Activated CD8-positive, alpha-beta memory T cell treated with anti-CD3 and anti-CD28 coated beads for 1 hour (primary cell): ENCODE measurements at regions not wholly inside any gene's neighbourhood (a gene's known extent, or its start where the extent isn't known, plus 50 kb on each side); places are given as distances from the start of the nearest gene placed in this dataset.

Experiments used
- DNase-seq, 2 donors: peaks; one replicate each; pipeline ENCODE4 v3.0.0-alpha.2; 2020; ENCODE audit warnings: low read depth in 1 of 2; ENCODE audit errors: extremely low read depth in 1 of 2

DNA sequence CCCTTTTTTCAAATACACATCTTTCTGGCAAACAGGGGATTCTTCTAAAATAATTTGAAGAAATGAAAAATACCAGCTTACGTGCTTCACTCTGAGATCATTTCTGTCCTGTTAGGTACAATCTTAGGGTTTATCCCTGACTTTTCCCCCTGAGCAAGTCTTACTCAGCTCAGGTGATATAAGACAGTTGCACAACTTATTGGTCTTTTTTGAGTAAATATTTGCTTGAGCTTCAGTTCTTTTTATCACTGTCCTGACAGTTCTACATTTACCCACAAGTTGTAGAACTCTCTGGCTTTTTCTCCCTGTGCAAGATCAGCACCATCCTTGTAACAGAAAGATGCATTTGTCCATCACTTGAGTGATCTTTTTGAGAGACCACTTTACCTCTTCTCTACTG lies 84.9 kb downstream of the MID1IP1 start:
- DNase-seq: no peak

DNA sequence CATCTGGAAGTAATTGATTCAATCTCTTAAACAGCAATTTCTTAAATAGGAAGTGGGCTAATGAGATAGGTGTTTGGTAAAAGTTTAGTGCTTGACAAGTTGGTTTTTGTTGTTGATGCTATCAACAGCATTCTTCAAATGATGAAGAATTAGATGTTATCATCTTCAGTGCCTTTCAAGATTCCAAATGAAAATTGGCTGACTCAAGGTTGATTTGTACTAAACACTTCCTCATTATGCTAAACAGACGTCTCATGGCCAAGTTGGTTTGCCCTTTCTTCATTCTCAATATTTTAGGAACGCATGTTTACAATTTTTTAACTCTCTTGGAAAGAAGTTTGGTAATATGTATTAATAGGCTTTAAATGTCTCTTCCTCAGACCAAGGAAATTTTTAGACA lies 86.0 kb downstream of the MID1IP1 start:
- DNase-seq: no peak

DNA sequence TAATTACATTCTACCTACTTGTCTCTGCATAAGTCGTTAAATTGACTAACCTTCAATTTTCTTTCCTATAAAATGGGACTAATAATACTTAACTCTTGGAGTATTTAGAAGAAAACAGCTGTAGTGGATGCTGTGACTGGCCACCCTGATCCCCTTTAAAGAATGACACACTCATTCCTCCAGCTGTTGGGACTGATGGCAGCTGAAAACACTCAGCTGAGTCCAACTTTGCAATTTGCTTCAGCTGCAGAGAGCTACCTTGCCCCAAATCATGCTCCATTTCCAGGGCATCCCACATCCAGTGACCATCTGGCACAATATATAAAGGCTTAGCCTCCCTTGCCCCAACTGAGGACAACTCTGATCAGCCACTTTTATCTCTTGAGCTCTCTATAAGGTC lies 89.1 kb downstream of the MID1IP1 start:
- DNase-seq: no peak

DNA sequence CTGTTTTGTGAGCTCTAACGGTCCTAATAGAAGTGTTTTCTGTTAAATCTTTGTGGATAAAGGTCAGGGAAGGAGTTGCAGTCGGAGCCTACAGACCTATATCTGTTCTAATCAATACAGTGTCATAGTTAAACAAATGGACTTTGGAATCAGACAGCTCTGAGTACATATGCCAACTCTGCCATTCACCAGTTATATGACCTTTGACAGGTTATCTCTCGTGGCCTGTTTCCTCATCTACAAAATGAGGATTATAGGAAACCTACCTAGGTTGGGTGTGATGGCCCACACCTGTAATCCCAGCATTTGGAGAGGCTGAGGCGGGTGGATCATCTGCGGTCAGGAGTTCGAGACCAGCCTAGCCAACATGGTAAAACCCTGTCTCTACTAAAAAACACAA lies 89.7 kb downstream of the MID1IP1 start:
- DNase-seq: no peak

DNA sequence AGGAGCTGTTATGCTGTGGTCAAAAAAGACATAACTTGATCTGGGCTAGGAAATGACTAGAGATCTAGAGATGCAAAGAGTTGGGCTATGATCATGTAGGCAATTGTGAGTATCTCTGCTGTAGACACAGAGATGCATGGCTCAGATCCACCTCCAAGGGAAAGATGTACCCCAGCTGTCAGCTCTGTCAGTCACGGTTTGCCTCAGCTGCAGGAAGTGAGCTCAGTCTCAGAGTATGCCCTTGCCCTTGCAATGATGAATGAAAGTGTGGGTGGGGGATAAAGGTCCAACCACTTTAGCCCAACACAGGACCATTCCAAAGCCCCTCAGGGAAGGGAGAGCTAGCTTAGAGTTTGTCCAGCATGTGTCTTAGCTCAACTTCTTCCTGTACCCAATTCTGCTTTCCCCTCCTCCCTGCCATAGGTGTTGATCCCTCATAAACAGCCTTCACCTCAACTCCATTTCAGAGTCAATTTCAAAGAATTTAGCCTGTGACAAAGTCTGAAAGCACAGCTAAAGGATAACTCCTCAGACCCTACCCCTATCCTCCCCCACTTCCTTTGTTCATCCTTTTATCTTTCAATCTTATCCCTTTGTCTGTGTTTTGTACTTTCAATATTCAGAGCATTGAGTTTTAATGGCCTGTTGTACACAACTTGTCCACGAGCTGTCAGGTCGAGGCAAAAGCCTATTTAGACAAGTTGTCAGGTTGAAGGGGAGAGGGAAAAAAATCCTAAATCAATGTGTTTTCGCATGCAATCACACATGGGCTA lies 90.6 kb downstream of the MID1IP1 start:
- no peak for DNase-seq

DNA sequence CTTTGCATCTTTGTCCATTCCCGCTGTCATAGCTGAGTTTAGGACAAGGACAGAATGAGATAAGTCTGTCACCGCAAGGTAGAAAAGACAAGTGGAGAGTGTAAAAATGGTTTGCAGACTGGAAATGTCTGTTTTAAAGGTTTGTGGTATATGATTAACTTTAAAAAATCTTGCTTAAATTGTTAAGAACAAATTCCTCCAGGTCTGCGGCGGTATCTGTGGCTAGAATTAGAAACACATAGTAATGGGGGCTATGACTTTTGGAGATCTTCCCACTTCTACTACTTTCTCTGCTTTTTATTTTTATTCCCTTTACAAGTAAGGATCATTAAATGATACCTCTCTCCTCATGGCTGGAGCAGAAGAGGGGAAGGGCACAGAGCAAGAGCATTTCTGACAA lies 92.2 kb downstream of the MID1IP1 start:
- DNase-seq: no peak

DNA sequence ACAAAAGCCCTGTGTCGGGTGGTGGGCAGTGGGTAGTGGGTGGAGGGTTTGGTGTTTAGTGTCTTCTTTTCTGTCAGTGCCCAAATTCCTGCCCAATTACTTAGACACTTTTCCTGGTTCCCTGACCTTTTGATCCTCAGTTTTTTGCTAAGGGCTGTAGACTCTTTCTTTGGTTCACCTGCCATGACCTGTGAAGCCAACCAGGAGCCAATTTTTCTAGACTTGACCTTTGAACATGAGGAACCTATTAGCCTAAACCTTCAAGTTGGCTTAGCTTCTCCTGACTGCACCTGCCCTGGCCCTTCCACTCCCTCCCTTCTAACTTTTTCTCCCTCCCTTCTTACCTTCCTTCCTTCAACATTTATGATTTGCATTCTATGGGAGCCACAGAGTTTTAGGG lies 94.5 kb downstream of the MID1IP1 start:
- DNase-seq: no peak

DNA sequence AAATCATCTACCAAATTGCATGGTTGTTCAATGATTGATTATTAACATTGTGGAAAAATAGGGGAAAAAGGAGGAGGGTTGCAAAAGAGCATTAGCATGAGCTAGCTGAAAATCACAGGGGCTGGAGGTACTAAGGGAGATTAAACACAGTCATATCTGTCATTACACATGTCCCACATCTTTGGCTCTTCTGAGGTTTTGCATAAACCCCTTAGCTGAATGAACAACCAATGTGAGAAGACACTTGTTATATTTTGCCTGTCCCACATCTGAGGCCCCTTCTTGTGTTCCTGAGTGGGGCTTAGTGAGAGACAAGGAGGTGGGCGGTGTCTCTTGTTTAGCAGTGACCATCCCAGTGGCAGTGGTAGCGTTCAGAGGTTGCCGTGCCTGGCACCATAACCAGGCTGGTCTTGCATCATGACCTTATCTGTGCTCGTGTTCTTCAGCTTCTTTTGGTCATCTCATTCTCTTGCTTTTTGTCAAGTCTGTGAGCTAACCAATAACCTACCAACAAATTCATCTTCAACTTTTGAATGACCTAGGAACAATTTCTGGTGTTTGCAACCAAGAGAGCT lies 95.6 kb downstream of the MID1IP1 start:
- no peak for DNase-seq

DNA sequence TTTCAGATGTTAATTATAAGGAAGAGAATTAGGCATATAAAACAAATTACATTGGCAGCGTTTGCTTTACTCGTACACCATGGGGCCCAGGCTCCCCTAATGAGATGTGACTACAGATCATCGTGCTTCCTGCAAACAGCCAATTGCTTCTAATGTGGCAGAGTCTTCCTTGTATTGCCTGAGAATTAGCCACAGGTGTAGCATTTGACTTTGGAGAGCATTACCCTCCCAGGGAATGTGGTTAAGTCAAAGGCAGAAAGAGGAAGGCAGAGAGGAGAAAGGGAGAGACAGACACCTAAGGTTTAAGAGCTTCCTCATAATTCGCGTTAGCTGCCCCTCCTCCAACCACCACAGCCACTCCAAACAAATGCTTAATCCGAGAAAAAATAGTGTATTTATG lies 97.0 kb downstream of the MID1IP1 start:
- no peak for DNase-seq

DNA sequence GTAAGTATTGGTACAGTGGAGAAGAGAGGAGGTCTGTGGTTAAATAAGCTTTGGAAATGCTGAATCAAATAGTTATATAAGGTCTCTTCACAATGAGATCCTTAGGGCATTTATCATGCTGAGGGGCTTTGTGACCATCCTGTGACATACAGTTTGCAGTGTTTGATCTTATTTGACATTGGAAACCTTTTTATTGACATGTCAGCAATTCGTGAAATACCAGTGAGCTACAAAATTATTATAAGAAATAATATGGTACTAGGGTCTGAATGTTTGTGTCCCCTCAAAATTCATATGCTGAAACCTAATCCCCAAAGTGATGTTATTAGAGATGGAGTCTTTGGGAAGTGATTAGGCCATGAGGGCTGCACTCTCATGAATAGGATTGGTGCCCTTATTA lies 98.4 kb downstream of the MID1IP1 start:
- no peak for DNase-seq

DNA sequence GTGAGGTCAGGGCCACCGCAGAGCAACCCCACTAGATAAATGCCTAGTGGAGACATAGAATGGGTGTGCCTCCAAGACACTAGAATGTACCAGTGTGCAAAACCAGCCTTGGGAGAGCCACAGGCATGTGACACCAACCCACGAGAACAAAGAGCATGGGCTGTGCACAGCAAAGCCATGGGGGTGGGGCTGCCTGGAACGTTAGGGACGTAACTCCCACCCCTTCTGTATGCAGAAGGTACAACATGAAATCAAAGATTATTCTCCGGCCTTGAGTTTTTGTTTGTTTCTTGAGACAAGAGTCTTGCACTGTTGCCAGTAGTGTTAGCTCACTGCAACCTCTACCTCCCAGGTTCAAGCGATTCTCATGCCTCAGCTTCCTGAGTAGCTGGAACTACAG lies 99.5 kb downstream of the MID1IP1 start:
- no peak for DNase-seq

DNA sequence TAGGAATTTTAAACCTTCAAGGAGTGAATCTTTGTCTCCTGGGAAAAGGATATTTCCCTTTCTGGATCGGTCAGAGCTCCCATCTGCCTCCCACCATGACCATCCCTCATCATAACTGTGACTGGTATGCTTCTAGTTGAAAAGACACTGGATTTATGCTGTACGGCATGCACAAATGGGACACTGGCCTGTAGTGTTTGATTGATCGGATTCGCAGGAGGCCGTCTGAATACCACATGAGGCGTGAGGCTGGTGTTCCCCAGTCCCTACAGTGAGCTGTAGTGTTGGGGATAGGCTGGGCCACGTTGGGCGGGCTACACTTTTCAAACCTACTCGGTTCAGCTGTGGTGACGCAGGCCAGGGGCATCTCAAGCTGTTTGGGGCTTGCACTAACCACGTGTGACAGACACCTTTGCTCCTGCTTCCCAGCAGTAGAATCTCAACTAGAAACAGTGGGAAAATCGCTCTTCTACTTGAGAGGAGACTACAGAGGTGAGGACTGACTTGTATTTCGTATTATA lies 101.8 kb downstream of the MID1IP1 start:
- DNase-seq: no peak

DNA sequence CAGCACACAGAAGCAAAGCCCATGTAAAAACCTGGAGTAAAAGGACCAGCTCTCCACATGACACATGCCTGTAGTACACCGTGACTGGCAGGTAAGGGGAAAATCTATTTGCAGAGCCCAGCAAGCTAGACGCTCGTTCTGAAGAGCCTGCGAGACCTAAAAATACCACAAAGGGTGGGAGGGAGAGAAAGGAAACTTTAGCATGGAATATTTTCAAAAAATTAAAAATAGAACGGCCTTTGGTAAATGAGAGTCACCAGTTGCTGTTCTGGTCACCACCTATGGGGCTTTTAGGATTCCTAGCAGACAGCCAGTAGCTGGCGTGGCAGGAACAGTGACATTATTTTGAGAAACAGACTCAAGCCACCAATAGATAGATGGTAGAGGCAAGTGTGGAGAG lies 115.5 kb downstream of the MID1IP1 start:
- no peak for DNase-seq

DNA sequence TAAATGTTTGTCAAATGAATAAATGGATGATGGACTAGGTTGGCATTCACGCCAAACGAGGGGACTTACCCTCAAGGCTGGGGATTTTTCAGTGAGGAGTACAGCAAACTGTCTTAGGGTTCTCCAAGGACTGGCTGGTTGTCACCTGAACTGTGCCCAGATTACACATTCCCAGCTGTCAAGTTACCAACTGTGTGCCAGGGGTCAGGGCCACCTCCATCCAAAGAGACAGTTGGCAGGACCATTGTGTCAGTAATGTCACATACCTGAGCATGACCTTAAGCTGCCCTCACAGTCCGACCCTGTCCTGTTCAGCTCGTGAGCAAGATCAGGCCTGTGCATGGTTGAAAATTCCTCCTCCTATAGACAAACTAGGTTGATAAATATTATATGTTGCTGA lies 116.7 kb downstream of the MID1IP1 start:
- no peak for DNase-seq

DNA sequence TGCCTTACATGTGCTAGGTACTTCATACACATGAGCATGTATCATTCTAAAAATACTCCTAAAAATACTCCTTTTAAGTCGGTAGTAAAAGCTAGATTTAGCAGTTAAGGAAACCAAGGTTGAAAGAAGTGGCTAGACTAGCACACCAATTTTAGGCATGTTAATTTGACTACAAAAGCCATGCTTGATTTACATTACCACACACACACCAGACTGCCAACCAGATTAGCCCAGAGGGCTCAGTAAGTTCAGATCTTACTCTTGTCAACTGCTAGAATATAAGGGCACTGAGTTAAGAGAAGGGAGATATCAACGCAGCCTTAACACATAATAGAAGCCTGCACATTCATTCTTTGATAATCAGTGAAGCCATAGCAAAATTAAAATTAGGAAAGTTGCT lies 117.9 kb downstream of the MID1IP1 start:
- no peak for DNase-seq

DNA sequence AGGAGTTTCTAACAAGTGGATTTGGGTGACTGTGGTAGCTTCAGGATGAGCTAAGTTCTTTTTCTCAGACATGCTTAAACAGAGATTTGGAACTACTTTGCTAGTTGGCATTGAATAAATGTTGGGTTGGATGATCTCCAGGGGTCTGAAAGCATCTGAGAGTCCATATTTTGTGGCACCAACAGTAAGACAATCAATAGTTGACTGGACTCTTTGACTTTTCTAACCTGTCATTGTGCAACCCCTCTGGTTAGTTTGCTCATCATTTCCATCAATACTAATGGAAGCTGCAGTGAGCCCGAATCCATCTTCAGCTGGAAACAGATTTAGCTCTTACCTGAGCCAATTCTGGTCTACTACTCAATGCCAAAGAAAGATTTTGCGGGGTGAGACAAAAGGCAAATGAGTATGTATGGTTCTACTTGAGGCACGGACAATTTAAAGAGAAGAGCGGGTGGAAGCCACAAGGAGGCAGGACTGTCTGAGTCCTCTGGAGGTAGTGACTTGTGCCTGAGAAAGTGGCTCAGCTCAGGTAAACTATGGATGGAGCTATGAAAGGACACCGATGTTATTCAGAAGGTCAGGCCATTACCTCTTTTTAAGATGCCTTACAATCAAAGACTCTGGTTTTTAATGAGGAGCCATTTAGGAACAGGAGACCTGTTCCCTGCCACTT lies 118.7 kb downstream of the MID1IP1 start:
- no peak for DNase-seq

DNA sequence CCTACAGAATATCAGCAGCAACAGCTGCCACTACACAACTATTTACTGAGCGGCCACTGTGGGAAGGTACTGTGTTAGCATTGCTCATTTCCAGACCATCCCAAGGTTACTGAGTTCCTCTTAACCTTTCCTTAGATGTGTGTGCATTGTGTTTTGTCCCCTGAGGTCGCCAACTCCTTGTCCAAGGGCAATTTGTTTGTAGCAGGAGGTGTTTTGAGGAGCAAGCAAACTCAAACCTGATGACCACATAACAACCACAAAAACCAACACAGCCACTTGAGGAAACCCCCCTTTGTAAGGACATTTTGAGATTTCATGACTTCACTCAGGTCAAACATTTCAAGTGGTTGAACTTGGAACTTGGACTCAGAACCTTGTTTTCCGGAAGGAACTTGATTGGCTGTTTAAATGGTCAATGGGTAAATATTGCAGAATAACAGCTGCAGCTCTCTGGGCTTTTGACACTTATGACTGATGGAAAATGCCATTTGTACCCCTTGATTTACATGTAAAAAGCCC lies 122.3 kb downstream of the MID1IP1 start:
- no peak for DNase-seq

DNA sequence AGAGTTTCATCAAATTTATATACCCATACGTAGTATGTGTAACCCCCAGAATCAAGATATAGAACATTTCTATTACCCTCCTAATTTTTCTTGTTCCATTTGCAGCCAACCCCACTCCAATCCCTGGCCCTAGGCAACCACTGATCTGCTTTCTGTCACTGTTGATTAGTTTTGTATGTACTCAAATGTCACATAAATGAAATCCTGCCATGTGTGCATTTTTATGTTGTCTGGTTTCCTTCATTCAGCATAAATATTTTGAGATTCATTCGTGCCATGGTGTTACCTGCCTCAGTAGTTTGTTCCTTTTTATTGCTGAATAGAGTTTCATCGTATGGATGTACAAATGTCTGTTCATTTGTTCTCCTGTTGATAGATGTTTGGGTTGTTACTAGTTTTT lies 126.3 kb downstream of the MID1IP1 start:
- no peak for DNase-seq

DNA sequence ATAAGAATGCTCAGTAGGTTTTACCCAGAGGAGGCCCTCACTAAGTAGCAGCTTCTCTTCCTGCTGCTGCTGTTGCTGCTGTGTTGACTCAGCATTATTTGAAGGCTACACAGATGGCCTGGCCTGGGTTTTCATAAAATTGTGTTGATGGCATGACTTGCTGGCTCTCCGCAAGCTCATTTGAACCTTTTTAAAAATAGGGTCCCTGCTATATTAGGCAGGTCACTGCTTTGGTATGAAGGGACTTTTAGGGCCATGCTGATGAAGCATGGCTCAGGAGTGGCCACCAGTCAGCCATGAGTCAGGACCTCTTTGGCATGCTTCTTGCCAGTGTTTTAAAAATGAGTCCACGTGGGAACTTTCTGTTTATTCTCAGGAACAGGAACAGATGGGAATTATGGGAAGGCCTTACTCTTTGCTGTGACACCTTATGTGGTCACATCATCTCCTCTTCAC lies 128.7 kb downstream of the MID1IP1 start:
- no peak for DNase-seq

DNA sequence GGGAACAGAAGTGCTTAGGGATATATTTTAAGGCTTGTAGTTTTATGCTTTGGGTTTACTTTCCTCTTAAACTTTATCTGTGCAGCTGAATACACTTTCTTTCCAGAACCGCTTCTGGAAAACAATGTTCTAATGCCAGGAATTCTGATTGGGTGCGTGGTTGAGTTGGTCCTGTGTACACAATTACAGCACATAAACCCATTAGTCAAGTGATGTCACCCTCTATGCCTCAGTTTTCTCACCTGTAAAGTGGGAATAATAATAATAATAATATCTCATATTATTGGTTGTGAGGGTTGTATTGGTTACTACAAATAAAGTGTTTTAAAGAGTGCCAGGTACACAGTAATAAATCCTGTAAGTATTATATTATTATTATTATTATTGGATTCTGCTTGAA lies 129.2 kb downstream of the MID1IP1 start:
- DNase-seq: no peak

DNA sequence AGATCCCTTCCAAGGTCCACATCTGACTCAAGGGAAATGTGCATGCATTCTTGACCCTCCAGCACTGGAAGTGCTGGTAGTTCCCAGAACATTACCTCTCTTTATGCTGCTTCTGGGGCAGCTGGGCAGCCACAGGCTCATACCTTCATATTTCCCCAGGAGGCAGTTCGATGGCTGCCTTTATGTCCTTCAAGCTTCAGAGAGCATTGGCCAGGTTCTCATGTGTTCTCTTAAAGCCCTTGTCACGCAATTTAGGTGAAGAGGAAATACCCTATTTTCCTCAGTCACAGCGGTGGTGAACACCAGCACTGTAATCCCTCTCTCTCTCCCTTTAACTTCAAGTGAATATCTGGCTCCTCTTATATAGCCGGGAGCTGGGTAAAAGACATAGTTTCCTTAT lies 134.3 kb downstream of the MID1IP1 start:
- no peak for DNase-seq

DNA sequence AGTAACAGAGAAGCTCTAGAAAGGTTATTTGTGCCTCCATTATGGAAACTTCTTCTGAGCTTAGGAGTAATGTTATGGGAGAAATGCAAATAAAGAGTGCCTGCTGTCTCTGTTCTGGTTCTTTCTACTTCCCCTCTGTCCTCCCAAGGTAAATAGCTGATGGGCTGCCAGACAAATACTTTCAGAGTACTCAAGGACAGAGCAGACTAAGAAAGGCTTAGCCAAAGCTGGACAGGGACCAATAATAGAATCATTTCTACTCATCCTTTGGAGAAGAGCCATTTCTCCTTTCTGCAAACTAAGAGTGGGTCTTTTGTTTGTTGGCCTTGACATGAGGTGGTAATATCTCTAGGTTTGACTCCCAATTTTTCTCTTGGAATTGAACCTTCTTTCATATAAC lies 136.1 kb downstream of the MID1IP1 start:
- no peak for DNase-seq
